Left colon (tissue), 2 donors: ENCODE measurements at regions not wholly inside any gene's neighbourhood (a gene's known extent, or its start where the extent isn't known, plus 50 kb on each side); places are given as distances from the start of the nearest gene placed in this dataset.
"Not testable (repeated sequence)": the region's sequence is repeated elsewhere in the genome, so short reads cannot be mapped to it uniquely, and the experiment has no call there.

Experiments
- ATAC-seq: fragments of 200-7000 bp; cut with Tn5 transposase; one replicate; pipeline ENCODE4 v1.9.1; 2020; ENCODE audit warnings: mild to moderate bottlenecking, moderate library complexity
- DNase-seq, 2 donors: peaks; one replicate each; pipeline ENCODE4 v3.0.0-alpha.2; 2020
- intact Hi-C, 2 donors: fragments of 100-400 bp; cut with DNase I in 1 of 2; cut with micrococcal nuclease in 1 of 2; formaldehyde crosslinking; loops; one replicate each; pipeline versions ENCODE4 v1.11.2 to v1.14.0; 2022; cut with DNase I, micrococcal nuclease
- donor health status: DM: no; HTN: no; CAD: no.
- donor health status: DM: yes; HTN: yes; CAD: no.

DNA sequence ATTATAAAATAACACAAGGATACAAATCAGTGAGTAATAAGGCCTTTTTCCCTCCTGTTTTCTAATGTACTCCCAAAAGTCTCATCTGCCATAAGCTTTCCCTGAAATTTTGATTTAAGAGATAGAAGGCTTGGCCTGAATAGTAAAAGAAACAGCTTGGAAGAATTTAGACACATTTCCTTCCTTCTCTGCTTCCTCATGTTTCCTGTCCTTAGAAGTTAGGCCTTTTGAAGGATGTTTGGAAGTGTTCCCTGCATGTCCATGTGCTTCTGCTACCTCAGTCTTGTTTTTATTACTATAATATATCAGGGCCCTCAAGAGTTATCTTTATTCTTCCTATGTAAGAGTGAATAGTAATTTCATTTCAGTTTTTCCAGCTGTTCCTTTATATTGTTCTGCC, 242.7 kb downstream of the DEPDC1B start:
- no peak for DNase-seq
- ATAC-seq = no peak
- intact Hi-C loops = no loop called here

DNA sequence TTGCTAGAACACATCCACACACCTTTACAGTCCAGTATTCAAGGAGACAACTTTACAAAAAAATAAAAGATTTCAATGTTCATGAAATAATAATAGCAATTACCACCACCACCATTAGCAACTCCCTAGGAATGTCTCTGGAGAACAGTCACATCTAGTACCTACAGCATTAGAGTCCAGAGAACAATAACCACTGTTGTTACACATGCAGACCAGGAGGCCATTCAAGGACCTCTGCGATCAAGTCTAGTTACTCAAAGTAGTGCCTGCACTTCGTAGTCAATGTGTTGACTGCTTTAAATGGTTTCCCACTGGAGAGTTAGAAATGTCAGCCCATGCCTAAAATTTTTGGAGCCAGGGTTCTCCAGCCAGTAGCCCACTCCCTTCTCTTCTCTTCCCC, 244.4 kb downstream of the DEPDC1B start:
- ATAC-seq (no peak), DNase-seq (no peak)
- intact Hi-C loops = no loop called here

DNA sequence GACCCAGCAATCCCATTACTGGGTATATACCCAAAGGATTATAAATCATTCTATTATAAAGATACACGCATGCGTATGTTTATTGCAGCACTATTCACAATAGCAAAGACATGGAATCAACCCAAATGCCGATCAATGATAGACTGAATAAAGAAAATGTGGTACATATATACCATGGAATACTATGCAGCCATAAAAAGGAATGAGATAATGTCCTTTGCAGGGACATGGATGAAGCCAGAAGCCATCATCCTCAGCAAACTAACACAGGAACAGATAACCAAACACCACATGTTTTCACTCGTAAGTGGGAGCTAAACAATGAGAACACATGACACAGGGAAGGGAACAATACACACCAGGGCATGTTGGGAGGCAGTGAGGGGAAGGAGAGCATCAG, 245.7 kb downstream of the DEPDC1B start:
- ATAC-seq, DNase-seq, intact Hi-C loops: not testable (repeated sequence)

DNA sequence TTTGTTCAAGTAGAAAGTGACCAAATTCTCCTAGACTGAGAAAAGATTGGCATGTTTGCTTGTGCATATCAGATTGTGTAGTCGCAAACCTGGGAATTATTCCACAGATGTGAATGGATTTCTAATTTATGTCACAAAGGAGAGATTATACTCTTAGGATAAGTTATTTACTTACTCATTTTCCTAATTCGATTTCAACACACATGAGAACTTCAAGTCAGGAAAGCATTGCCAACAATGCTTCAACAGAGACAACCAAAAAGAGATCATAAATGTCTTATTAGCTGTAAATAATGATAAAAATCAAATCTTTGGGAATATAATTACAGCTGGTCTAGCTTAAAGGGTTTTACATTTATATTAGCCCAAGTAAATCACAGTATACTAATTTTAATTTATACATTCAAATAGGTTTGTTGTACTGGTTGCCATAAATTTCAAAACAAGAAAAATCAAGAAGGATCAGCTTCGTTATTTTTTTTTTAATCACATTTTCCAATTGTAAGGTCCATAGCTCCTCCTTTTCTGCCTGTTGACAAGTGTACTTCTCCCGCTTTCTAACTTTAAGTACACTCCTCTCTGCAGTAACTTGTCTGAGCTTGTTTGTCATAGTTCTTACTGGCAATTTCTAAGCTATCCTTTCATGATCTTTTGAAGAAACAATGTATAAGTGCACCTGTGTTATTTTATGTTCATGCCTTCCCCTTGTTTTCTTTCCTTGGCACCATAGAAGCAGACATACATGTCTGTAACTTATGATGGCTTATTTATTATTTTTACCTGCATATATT, 246.6 kb downstream of the DEPDC1B start:
- no peak for ATAC-seq
- no peak for DNase-seq
- intact Hi-C loops = no loop called here

DNA sequence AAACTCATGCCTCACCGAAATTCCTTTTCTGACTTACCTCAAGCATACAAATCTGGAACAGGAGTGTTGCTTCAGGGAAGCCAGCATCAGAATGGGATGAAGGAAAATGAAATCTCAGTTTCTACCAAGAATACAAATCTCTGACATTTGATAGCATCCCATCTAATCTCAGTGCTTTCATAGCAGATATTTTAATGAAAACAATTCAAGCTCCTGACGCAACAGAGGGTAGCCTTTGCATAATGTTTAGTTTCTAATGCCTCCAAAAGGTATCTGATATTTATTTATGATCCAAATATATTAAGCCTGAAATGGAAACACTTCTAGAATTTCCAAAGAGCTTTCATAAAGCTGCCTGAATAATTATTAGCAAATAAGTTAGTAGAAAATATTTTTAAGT, 251.4 kb downstream of the DEPDC1B start:
- ATAC-seq = no peak
- DNase-seq = no peak
- intact Hi-C loops = no loop called here

DNA sequence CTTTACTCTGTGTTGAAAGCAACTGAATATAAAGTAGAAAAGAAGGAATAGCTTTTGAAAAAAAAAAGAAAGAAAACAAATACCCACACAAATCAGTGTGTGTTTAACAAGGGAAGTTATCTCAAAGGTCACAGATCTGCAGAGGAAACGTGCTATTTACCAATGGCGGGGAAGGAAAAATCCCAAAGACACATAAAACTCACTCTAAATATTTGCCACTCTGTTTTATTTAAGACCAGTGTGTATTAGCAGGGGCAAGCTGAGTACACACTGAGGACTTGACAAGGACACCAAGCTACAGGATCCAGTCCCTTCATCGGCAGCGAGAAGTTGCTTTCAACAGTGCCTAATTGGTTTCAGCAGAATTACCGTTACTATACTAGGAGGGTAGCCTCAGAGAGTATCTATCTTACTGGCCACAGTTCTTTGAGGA, 252.5 kb downstream of the DEPDC1B start:
- DNase-seq = no peak
- peak; percentile 81 for ATAC-seq
- intact Hi-C loops = no loop called here

DNA sequence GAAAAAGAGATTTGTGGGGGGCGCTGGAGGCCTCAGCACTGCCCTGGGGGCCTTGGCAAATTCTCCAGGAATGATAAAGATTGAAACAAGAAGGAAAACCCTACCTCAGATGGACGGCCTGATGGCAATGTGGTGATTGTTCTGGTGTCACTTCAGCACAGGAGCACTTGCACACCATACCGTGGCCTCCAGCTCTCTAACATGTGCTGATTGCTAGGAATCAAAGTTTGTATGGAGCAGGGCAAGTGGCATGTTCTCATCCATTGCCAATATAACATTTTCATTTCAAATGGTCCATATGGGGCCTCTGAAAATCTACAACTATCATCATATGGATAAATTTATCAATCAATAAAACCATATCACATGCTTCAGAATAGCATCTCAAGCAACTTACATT, 253.0 kb downstream of the DEPDC1B start:
- DNase-seq = no peak
- ATAC-seq = peak; percentile 33
- intact Hi-C loops = no loop called here

DNA sequence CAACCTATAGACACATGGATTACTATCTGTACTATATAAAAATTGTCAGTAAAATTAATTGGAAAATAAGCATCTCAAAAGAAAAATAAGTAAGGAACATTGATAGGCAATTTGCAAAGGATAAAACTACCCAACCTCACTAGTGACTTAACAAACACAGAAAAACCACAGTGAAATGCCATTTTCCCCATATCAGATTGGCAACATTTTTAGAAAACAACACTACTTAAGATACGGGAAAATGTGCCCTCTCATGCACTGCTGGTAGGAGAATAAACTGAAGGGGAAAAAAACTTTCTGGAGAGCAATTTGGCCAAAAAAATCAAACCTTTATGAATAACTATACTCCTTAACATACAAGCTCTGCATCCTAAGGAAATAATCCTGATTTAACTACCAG, 254.0 kb downstream of the DEPDC1B start:
- no peak for DNase-seq
- intact Hi-C loops = no loop called here
- no peak for ATAC-seq

DNA sequence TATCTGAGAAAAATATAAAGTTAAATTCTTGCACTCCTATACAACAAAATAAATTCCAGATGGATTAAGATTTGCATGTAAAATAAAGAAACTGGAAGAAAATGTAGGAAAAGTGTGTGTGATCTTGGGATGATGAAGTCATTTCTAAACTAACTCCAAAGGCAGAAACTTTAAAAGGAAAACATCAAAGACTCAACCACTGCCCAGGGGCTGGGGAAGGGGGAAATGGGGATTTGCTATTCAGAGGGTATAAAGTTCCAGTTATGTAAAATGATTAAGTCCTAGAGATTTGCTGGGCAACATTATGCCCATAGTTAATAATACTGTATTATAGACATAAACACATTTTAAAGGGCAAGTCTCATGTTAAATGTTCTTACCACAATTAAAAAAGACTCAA, 254.5 kb downstream of the DEPDC1B start:
- intact Hi-C loops = no loop called here
- DNase-seq = no peak
- no peak for ATAC-seq

DNA sequence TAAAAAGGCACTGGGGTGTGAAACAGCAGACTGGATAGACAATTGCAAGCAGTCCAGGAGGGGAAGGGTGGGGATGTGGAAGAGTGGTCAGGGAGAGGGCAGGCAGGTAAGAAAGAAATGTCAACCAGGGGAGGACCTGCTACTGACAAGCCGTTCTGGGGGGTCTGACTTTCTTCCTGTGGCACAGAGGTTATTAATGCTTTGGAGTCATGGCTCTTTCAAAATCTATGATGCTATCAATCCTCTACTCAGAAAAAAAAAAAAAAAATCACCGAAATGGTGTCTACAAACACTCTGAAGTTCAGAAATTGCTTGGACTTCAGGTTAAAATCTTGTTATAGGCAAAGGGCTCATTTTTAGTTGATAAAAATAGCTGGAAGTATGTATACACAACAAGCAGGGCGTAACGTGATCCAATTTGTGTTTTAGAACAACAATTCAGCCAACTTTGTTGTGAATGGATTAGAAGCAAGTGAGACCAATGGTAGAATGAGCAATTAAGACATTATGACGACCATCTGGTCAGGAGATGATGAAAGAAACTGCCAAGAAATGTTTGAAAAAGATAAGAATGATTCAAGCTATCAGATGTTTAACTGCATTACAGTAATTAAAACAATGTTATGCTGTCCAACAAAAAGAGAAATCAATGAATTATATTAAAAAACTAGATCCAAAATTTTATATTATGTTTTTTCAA, 255.2 kb downstream of the DEPDC1B start:
- ATAC-seq = no peak
- DNase-seq = no peak
- intact Hi-C loops = no loop called here

DNA sequence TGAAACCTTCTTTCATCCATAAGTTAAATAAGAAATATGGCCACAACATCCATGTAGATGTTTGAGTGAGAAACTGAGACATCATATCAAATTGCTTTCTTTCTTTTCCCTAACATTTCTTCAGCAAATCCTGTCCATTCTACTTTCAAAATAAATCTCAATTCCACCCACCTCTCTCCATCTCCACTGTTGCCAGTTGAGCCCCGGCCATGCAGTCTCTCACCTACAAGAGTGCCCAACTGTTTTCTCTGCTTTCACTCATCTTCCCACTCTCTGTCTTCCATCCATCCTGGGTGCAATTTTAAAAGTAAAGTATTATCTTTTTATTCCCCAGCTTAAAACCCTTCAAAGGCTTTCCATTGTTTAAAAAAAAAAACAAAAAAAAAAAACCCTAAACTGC, 260.4 kb downstream of the DEPDC1B start:
- intact Hi-C loops = no loop called here
- DNase-seq (no peak), ATAC-seq (no peak)

DNA sequence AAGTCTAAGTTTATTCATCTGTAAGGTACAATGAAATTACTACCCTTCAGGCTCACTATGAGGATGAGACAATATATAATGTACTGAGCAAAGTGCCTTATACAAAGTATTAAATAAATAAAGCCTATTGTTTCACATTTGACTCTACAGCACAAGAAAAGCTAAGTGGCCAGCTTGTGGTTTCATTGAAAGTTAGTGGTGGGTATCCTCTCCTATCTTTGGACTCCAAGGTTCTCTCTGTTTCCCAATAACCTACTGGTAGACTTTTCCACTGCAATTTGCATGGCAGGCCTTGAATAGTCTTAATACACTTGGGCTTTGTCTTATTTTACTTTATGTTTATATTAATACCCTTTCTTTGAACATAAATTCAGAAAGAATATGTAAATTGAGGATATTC, 262.7 kb downstream of the DEPDC1B start:
- DNase-seq (no peak), ATAC-seq (no peak)
- intact Hi-C loops = no loop called here

DNA sequence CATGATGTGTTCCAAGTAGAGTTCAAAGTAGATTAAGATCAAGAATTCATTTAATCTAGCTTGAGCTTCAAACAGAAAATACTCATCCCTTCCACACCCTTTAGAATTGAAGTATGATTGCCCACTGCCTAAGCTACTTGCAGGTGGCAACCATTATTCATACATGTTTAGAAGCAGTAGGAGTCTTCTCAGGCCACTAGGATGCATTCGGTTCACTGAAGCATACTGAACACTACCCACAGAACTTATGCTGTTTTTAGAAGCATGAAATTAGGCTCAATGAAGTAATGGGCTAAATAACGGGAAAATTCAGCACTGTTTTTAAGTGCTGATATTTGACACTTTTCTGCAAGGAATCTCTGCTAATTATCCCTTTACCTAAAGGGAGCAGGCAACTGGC, 263.4 kb downstream of the DEPDC1B start:
- DNase-seq = no peak
- intact Hi-C loops = no loop called here
- ATAC-seq = no peak

DNA sequence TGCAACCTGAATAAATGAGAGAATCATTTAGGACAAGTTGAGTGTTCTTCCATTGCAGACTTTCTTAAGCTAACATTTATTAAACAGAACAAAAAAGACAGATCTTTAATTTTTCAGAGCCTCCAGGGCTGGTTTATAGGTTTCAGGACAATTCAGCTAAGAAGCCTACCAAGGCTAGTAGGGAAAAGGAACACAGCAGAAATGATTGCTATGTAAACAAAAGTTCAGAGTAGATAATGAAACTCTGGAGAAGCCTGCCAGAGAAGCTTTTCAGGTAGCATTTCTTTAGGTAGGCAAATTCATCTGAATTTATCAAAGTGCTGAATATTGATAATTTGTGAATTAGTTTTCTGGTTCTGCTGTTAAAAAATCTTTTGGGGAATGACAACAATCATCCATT, 264.2 kb downstream of the DEPDC1B start:
- peak; percentile 53 for ATAC-seq
- intact Hi-C loops = no loop called here
- no peak for DNase-seq

DNA sequence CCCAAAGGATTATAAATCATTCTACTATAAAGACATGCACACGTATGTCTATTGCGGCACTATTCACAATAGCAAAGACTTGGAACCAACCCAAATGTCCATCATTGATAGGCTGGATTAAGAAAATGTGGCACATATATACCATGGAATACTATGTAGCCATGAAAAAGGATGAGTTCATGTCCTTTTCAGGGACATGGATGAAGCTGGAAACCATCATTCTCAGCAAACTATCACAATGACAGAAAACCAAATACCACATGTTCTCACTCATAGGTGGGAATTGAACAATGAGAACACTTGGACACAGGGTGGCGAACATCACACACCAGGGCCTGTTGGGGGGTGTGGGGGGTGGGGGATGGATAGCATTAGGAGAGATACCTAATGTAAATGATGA, 273.8 kb downstream of the DEPDC1B start:
- intact Hi-C loops, ATAC-seq, DNase-seq: not testable (repeated sequence)

DNA sequence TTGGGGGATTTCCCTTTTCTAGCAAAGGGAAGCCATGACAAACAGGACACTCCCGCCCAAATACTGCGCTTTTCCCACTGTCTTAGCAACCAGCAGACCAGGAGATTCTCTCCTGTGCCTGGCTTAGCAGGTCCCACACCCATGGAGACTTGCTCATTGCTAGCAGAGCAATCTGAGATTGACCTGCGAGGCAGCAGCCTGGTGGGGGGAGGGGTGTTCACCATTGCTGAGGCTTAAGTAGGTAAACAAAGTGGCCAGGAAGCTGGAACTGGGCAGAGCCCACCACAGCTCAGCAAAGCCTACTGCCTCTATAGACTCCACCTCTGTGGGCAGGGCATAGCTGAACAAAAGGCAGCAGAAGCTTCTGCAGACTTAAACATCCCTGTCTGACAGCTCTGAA, 279.2 kb downstream of the DEPDC1B start:
- ATAC-seq, intact Hi-C loops, DNase-seq: not testable (repeated sequence)

DNA sequence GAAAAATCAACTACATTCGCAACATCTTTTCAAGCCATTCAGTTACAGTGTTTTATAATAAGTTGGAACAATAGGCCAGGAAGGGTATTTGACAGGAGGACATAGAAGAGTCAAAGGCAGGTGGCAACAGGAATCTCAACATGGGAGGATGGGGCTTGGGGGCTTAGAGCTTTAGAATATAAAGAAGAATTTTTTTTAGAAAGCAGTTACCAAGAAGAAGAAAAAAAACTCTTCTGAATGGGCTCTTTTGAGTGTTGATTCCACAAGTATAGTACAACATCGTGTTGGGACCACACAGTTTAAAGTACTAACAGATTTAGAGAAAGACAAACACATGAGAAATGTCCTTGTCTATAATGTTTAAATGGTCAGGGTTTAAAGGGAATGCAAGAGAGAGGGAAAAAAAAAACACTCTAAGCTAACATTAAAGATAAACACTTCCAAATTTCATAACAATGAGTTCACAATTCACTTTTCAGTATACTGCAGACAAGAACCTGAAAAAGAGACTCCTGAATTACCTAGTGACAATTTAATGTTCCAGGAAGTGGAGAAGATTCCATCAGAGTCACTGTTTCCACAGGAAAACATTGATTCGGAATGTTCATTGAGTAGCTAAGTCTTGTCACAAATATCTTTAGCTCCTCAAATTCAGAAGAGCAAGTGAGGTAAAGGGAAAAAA, 282.3 kb downstream of the DEPDC1B start:
- DNase-seq = no peak
- no peak for ATAC-seq
- intact Hi-C loops = no loop called here

DNA sequence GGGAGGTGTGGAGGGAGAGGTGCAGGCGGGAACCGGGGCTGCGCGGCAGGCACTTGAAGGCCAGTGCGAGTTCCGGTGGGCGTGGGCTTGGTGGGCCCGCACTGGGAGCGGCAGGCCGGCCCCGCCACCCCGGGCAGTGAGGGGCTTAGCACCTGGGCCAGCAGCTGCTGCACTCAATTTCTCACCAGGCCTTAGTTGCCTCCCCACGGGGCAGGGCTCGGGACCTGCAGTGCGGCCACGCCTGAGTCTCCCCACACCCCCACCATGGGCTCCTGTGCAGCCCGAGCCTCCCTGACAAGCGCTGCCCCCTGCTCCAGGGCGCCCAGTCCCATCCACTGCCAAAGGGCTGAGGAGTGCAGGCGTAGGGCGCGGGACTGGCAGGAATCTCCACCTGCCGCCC, 284.5 kb downstream of the DEPDC1B start:
- DNase-seq (no peak), ATAC-seq (no peak)
- intact Hi-C loops = no loop called here

DNA sequence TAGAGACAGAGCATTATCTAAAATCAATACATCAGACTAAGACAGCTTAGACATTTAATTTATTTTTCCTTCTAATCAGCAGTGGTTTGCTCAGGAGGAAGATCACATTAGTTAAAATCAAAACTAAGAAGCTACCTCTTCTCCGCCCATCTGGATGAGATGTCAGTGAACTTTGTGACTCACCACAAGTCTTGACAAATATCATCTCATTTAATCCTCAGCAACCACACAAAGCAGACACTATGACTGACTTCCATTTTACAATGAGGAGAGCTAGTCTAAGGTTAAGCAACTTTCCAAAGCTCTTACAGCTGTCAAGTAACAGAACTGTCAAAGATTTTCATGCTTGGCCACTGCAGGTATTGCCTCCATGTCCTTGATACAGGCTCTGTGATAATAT, 289.5 kb downstream of the DEPDC1B start:
- intact Hi-C loops = no loop called here
- DNase-seq (no peak), ATAC-seq (no peak)

DNA sequence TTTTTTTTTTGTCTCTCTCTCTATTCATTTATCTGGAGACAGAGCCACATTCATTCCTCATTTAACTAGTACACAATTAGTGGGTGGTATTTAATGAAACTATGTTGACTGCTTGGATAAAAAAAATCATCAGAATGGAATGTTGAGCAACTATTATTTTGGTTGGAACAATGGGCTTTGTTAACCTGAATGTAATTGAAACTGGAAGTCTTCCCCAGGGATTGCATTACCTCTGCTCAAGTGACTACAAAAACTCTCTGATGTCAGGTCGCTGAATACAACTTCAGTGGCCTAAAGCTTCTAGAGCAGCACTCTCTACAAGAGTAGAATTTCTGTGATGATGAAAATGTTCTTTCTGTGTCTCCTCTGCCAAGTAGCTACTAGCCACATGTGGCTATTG, 295.8 kb downstream of the DEPDC1B start:
- no peak for ATAC-seq
- DNase-seq = no peak
- intact Hi-C loops = no loop called here
